Liver (tissue), 8 donors: ENCODE measurements at regions not wholly inside any gene's neighbourhood (a gene's known extent, or its start where the extent isn't known, plus 50 kb on each side); places are given as distances from the start of the nearest gene placed in this dataset.

Source experiments
- DNase-seq: peaks from one replicate; pipeline ENCODE4 v3.0.0-alpha.2; 2017; ENCODE audit warnings: low spot score
- H3K27ac ChIP-seq, 2 donors: one replicate each; pipeline ENCODE4 v1.7.0; 2013; ENCODE audit warnings: inconsistent platforms in 2 of 2, low read length in 2 of 2, control low read depth in 1 of 2, low read depth in 1 of 2, mild to moderate bottlenecking in 1 of 2
- H3K27me3 ChIP-seq, 4 donors: one replicate each; pipeline versions ENCODE4 v1.6.1 to v1.7.0; 2013; ENCODE audit warnings: low read length in 3 of 4, inconsistent platforms in 1 of 4, mild to moderate bottlenecking in 1 of 4, moderate library complexity in 1 of 4; ENCODE audit not compliant: control insufficient read depth in 4 of 4, insufficient read depth in 4 of 4
- H3K36me3 ChIP-seq, 4 donors: one replicate each; pipeline versions ENCODE4 v1.6.1 to v1.7.0; 2013; ENCODE audit warnings: low read length in 3 of 4, mild to moderate bottlenecking in 3 of 4, low read depth in 1 of 4, moderate library complexity in 1 of 4; ENCODE audit not compliant: control insufficient read depth in 4 of 4, insufficient read depth in 3 of 4
- H3K4me1 ChIP-seq, 4 donors: one replicate each; pipeline versions ENCODE4 v1.6.1 to v1.7.0; 2013; ENCODE audit warnings: low read length in 3 of 4, mild to moderate bottlenecking in 3 of 4, moderate library complexity in 1 of 4; ENCODE audit not compliant: control insufficient read depth in 4 of 4, insufficient read depth in 4 of 4
- H3K4me3 ChIP-seq, 3 donors: one replicate each; pipeline versions ENCODE4 v1.6.1 to v1.7.0; 2013; ENCODE audit warnings: low read length in 3 of 3, control low read depth in 1 of 3, low read depth in 1 of 3, mild to moderate bottlenecking in 1 of 3
- H3K9ac ChIP-seq, 2 donors: one replicate each; pipeline ENCODE4 v1.7.0; 2013; ENCODE audit warnings: low read length in 2 of 2, mild to moderate bottlenecking in 2 of 2, moderate library complexity in 2 of 2, control low read depth in 1 of 2, low read depth in 1 of 2
- H3K9me3 ChIP-seq, 4 donors: one replicate each; pipeline versions ENCODE4 v1.6.1 to v1.7.0; 2013; ENCODE audit warnings: low read length in 3 of 4; ENCODE audit not compliant: control insufficient read depth in 4 of 4
- EGR1 ChIP-seq, 2 donors: IDR thresholded peaks; 2 replicates each; pipeline ENCODE4 v1.6.1; 2016 to 2018; ENCODE audit warnings: antibody characterized with exemption in 2 of 2, low read depth in 2 of 2
- FOXA1 ChIP-seq: IDR thresholded peaks from 2 replicates; pipeline ENCODE4 v1.6.1; 2016; ENCODE audit warnings: antibody characterized with exemption
- FOXA2 ChIP-seq: IDR thresholded peaks from 2 replicates; pipeline ENCODE4 v1.6.1; 2016; ENCODE audit warnings: antibody characterized with exemption
- GABPA ChIP-seq, 2 donors: IDR thresholded peaks in 1 of 2; conservative IDR thresholded peaks in 1 of 2; 2 replicates each; pipeline ENCODE4 v1.6.1; 2016; ENCODE audit warnings: antibody characterized with exemption in 2 of 2, mild to moderate bottlenecking in 1 of 2, moderate library complexity in 1 of 2
- HNF4A ChIP-seq, 2 donors: conservative IDR thresholded peaks; 2 replicates each; pipeline ENCODE4 v1.6.1; 2016; ENCODE audit warnings: antibody characterized with exemption in 2 of 2, mild to moderate bottlenecking in 2 of 2
- HNF4G ChIP-seq: IDR thresholded peaks from 2 replicates; pipeline ENCODE4 v1.6.1; 2016; ENCODE audit warnings: antibody characterized with exemption
- JUND ChIP-seq, 2 donors: IDR thresholded peaks; 2 replicates each; pipeline ENCODE4 v1.6.1; 2016; ENCODE audit warnings: antibody characterized with exemption in 2 of 2
- NR2F2 ChIP-seq: IDR thresholded peaks from 2 replicates; pipeline ENCODE4 v1.6.1; 2016; ENCODE audit warnings: antibody characterized with exemption
- RAD21 ChIP-seq, 2 donors: IDR thresholded peaks; 2 replicates each; pipeline ENCODE4 v1.6.1; 2016; ENCODE audit warnings: antibody characterized with exemption in 2 of 2, mild to moderate bottlenecking in 2 of 2
- RXRA ChIP-seq, 2 donors: IDR thresholded peaks; 2 replicates each; pipeline ENCODE4 v1.6.1; 2017 to 2018; ENCODE audit warnings: antibody characterized with exemption in 2 of 2, mild to moderate bottlenecking in 1 of 2
- SP1 ChIP-seq: IDR thresholded peaks from 2 replicates; pipeline ENCODE4 v1.6.1; 2018; ENCODE audit warnings: antibody characterized with exemption, mild to moderate bottlenecking
- TAF1 ChIP-seq: conservative IDR thresholded peaks from 2 replicates; pipeline ENCODE4 v1.6.1; 2016; ENCODE audit warnings: antibody characterized with exemption, mild to moderate bottlenecking
- YY1 ChIP-seq: IDR thresholded peaks from 2 replicates; pipeline ENCODE4 v1.6.1; 2016; ENCODE audit warnings: antibody characterized with exemption, mild to moderate bottlenecking
- WGBS: extraction: QIAGEN DNeasy Blood & Tissue Kit; methylation state at CpG from one replicate; pipeline ENCODE4 v1.1.7; 2013; 5-methylcytosine and 5-hydroxymethylcytosine counted together
- TF ChIP-seq, protein P1 (sequence below): IDR thresholded peaks from 2 replicates; pipeline ENCODE4 v1.6.1; 2016; ENCODE audit warnings: antibody characterized with exemption
- TF ChIP-seq, protein P2 (sequence below): IDR thresholded peaks from 2 replicates; pipeline ENCODE4 v1.6.1; 2016; ENCODE audit warnings: antibody characterized with exemption
- TF ChIP-seq, protein P3 (sequence below): IDR thresholded peaks from 2 replicates; pipeline ENCODE4 v1.6.1; 2016; ENCODE audit warnings: antibody characterized with exemption, mild to moderate bottlenecking
- TF ChIP-seq, protein P4 (sequence below): IDR thresholded peaks from 2 replicates; pipeline ENCODE4 v1.6.1; 2016; ENCODE audit warnings: antibody characterized with exemption
- TF ChIP-seq, protein P5 (sequence below): fragments of 150-350 bp; IDR thresholded peaks from 2 replicates; pipeline ENCODE4 v1.5.1; 2017; ENCODE audit warnings: improper control_type of control experiment, low read depth, low read length; ENCODE audit not compliant: missing input control
- donor health status: healthy.
- donor health status: healthy.
- donor health status: healthy.
- donor health status: healthy.
- donor health status: healthy.

DNA sequence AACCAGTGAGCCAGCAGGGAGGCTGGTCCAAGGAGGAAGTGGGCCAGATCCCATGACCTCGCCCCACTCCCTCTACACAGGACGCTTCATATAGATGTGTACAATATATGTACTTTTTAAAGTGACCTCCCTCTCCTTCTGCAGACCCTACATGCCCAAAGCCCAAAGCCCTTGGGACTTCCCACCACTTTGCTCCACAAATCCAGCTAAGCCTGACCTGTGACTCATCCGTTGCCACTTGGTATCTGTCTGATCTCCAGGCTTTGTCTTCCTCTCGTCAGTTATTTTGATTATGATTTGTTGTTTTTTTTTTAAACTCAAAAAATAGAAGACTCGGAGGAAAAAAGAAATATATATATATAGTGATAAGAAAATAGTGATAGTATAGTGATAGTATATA, 470.8 kb downstream of the KCNJ3 start:
- no peaks in the 10 kb centered on the region for H3K9me3 ChIP-seq
- H3K36me3 ChIP-seq, result no peaks in the 10 kb centered on the region
- 89% methylated on average over 5 of the region's 5 CpGs for WGBS
- no peaks in the 10 kb centered on the region for H3K4me1 ChIP-seq
- no peak overlapping the region for H3K27ac ChIP-seq
- DNase-seq, result no peak
- TF ChIP-seq HNF4G (no peak), FOXA2 (no peak), RXRA (IDR thresholded peaks at IDR 0.05) (no peak), RAD21 (IDR thresholded peaks at IDR 0.05) (no peak), YY1 (no peak), SP1 (no peak), JUND (IDR thresholded peaks at IDR 0.05) (no peak), HNF4A (conservative IDR thresholded peaks at IDR 0.05) (no peak)
- TF ChIP-seq, protein P1, sequence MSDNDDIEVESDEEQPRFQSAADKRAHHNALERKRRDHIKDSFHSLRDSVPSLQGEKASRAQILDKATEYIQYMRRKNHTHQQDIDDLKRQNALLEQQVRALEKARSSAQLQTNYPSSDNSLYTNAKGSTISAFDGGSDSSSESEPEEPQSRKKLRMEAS, result no peak
- TF ChIP-seq, protein P2, sequence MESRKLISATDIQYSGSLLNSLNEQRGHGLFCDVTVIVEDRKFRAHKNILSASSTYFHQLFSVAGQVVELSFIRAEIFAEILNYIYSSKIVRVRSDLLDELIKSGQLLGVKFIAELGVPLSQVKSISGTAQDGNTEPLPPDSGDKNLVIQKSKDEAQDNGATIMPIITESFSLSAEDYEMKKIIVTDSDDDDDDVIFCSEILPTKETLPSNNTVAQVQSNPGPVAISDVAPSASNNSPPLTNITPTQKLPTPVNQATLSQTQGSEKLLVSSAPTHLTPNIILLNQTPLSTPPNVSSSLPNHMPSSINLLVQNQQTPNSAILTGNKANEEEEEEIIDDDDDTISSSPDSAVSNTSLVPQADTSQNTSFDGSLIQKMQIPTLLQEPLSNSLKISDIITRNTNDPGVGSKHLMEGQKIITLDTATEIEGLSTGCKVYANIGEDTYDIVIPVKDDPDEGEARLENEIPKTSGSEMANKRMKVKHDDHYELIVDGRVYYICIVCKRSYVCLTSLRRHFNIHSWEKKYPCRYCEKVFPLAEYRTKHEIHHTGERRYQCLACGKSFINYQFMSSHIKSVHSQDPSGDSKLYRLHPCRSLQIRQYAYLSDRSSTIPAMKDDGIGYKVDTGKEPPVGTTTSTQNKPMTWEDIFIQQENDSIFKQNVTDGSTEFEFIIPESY, result no peak
- TF ChIP-seq, protein P3, sequence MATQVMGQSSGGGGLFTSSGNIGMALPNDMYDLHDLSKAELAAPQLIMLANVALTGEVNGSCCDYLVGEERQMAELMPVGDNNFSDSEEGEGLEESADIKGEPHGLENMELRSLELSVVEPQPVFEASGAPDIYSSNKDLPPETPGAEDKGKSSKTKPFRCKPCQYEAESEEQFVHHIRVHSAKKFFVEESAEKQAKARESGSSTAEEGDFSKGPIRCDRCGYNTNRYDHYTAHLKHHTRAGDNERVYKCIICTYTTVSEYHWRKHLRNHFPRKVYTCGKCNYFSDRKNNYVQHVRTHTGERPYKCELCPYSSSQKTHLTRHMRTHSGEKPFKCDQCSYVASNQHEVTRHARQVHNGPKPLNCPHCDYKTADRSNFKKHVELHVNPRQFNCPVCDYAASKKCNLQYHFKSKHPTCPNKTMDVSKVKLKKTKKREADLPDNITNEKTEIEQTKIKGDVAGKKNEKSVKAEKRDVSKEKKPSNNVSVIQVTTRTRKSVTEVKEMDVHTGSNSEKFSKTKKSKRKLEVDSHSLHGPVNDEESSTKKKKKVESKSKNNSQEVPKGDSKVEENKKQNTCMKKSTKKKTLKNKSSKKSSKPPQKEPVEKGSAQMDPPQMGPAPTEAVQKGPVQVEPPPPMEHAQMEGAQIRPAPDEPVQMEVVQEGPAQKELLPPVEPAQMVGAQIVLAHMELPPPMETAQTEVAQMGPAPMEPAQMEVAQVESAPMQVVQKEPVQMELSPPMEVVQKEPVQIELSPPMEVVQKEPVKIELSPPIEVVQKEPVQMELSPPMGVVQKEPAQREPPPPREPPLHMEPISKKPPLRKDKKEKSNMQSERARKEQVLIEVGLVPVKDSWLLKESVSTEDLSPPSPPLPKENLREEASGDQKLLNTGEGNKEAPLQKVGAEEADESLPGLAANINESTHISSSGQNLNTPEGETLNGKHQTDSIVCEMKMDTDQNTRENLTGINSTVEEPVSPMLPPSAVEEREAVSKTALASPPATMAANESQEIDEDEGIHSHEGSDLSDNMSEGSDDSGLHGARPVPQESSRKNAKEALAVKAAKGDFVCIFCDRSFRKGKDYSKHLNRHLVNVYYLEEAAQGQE, result no peak
- no peaks in the 10 kb centered on the region for H3K27me3 ChIP-seq
- no peak overlapping the region for H3K4me3 ChIP-seq
- no peak overlapping the region for H3K9ac ChIP-seq

DNA sequence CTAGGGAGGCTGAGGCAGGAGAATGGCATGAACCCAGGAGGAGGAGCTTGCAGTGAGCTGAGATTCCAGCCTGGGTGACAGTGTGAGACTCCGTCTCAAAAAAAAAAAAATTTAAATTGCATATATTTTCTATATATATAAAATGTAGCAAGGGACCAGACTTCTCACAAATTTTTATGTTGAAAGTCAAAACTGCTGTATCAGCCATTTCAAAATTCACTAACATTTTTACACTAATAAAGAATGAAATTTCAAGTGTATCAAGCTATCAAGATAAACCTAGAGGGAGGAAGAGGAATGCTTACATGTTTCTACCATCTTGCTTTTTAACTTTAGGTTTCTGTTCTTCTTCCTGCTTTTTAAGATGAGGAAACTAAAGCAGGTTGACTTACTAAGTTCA, 464.0 kb downstream of the KCNJ3 start:
- H3K4me1 ChIP-seq, result no peaks in the 10 kb centered on the region
- no peak for DNase-seq
- TF ChIP-seq RAD21 (IDR thresholded peaks at IDR 0.05), result no peak
- TF ChIP-seq, protein P1, result no peak
- TF ChIP-seq, protein P4, sequence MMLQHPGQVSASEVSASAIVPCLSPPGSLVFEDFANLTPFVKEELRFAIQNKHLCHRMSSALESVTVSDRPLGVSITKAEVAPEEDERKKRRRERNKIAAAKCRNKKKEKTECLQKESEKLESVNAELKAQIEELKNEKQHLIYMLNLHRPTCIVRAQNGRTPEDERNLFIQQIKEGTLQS, result no peak
- no peak for TF ChIP-seq TAF1
- TF ChIP-seq, protein P2, result no peak
- no peak for TF ChIP-seq YY1
- TF ChIP-seq, protein P3, result no peak
- no peak for TF ChIP-seq RXRA (IDR thresholded peaks at IDR 0.05)
- no peak for TF ChIP-seq FOXA2
- no peak for TF ChIP-seq FOXA1
- no peak for TF ChIP-seq GABPA (IDR thresholded peaks at IDR 0.05 in 1 of 2, conservative IDR thresholded peaks at IDR 0.05 in 1 of 2)
- no peak for TF ChIP-seq JUND (IDR thresholded peaks at IDR 0.05)
- TF ChIP-seq NR2F2, result no peak
- no peak for TF ChIP-seq EGR1 (IDR thresholded peaks at IDR 0.05; ENCODE audit: low read depth in 2 of 2)
- no peak for TF ChIP-seq HNF4A (conservative IDR thresholded peaks at IDR 0.05)
- TF ChIP-seq, protein P5, sequence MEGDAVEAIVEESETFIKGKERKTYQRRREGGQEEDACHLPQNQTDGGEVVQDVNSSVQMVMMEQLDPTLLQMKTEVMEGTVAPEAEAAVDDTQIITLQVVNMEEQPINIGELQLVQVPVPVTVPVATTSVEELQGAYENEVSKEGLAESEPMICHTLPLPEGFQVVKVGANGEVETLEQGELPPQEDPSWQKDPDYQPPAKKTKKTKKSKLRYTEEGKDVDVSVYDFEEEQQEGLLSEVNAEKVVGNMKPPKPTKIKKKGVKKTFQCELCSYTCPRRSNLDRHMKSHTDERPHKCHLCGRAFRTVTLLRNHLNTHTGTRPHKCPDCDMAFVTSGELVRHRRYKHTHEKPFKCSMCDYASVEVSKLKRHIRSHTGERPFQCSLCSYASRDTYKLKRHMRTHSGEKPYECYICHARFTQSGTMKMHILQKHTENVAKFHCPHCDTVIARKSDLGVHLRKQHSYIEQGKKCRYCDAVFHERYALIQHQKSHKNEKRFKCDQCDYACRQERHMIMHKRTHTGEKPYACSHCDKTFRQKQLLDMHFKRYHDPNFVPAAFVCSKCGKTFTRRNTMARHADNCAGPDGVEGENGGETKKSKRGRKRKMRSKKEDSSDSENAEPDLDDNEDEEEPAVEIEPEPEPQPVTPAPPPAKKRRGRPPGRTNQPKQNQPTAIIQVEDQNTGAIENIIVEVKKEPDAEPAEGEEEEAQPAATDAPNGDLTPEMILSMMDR, result no peak
- H3K9me3 ChIP-seq, result no peaks in the 10 kb centered on the region
- H3K36me3 ChIP-seq, result no peaks in the 10 kb centered on the region
- 92% methylated on average over 1 of the region's 1 CpG for WGBS
- no peak overlapping the region for H3K9ac ChIP-seq
- H3K27ac ChIP-seq, result no peak overlapping the region
- H3K4me3 ChIP-seq, result no peak overlapping the region
- no peaks in the 10 kb centered on the region for H3K27me3 ChIP-seq
